NCI-H2196 (cell line): ENCODE measurements at regions not wholly inside any gene's neighbourhood (a gene's known extent, or its start where the extent isn't known, plus 50 kb on each side); places are given as distances from the start of the nearest gene placed in this dataset.
"Not testable (repeated sequence)": the region's sequence is repeated elsewhere in the genome, so short reads cannot be mapped to it uniquely, and the experiment has no call there.

Source experiments
- DNase-seq: peaks from one replicate; lab custom pipeline; 2025; ENCODE audit not compliant: unreplicated experiment; lab: John Stamatoyannopoulos, UW

DNA sequence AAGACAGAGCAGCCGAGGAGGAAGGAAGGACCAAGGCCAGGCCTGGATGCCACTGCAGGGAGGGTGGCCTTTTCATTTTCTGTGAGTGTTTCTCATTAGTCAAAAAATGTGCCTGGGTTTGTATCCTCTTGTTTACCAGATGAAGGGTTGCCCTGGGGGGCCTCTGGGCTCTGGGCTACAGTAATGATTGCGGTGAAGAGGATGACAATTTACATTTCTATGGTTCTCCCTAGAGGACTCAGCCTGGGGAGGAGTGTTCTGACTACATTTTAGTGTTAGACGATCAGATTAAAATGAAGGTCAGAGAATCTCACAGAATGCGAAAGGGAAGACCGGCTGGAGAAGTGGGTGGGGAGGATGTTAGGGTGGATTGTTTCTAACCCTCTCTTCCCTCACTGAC, 108.0 kb upstream of the KMT2C start:
- DNase-seq = no peak

DNA sequence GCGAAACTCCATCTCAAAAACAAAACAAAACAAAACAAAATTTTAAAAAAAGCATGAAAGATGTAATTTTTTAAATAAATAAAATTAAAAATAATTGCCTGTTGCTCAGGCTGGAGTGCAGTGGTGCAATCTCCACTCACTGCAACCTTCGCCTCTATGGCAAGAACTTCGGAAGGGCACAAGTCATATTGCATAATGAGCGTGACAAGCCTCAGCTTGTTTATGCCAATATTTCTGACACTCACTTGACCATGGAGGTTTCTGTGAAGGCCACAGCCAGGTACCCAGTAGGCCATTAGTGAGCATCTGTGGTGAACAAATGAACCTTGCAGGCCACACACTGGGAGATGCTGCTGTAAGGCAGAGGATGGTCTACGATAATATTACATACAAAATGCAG, 106.1 kb upstream of the KMT2C start:
- DNase-seq = no peak

DNA sequence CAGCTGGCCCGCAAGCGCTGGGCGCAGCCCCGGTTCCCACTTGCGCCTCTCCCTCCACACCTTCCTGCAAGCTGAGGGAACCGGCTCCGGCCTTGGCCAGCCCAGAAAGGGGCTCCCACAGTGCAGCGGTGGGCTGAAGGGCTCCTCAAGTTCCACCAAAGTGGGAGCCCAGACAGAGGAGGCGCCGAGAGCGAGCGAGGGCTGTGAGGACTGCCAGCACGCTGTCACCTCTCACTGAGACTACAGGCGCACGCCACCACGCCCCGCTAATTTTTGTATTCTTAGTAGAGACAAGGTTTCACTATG, 103.3 kb upstream of the KMT2C start:
- DNase-seq = not testable (repeated sequence)

DNA sequence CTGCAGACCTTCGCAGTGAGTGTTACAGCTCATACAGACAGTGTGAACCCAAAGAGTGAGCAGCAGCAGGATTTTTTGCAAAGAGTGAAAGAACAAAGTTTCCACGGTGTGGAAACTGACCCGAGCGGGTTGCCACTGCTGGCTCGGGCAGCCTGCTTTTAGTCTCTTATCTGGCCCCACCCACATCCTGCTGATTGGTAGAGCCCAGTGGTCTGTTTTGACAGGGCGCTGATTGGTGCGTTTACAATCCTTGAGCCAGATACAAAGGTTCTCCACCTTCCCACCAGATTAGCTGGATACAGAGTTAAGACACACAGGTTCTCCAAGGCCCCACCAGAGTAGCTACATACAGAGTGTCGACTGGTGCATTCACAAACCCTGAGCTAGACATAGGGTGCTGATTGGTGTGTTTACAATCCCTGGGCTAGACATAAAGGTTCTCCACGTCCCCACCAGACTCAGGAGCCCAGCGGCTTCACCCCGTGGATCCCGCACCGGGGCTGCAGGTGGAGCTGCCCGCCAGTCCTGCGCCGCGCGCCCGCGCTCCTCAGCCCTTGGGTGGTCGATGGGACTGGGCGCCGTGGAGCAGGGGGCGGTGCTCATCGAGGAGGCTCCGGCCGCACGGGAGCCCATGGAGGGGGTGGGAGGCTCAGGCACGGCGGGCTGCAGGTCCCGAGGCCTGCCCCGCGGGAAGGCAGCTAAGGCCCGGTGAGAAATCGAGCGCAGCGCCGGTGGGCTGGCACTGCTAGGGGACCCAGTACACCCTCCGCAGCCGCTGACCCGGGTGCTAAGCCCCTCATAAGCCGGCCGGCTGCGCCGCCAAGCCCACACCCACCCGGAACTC, 102.8 kb upstream of the KMT2C start:
- DNase-seq = not testable (repeated sequence)

DNA sequence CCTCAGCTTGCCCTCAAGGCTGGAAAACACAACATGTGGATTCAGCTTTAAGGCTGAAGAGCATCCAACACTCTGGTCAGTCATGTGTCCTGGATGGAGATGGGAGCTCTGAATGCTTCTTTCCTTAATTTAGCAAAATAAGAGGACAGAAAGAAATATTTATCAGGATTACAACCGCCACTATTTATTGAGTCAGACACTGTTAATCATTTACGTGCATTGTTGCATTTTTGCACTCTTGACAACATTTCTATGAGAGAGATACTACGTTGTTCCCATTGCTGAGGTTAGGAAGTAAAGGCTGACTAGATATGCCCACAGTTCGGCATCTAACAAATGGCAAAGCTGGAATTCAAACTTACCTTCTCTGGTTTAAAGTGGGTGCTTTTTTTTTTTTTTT, 101.8 kb upstream of the KMT2C start:
- no peak for DNase-seq

DNA sequence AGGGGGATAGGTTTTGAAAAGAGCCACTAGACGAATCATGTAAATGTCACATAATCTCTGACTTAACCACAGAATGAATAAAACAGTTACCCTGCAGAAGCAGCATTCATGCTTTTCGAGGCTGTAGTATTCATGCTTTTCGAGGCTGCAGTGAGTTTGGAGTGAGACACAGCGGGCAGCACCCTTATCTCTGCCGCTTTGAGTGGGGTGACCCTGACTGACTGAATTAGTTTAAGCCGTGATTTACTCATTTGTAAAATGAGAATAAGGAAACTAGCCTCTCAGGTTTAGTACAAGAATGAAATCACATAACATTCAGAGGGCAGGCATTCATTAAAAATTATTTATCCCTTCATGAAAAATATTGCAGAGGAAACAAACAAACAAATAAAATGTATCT, 92.8 kb upstream of the KMT2C start:
- no peak for DNase-seq

DNA sequence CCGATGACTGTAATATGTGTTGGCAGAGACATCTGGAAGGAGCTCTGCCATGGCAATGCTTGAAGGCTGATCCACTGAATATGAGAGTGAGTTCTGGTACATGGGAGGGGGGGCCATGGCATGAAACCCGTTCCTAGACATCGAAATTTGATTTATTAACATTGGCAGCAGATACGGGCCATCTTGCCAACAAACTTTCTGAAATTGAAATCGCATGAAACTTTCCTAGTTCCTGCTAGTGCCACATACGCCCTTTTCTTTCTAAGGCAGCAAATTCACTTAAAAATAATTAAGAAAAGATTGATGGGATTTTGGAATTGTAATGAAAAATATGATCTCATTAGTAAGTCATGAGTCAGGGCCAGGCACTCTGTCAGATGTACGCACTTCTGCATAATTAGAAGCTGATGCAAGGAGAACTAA, 91.8 kb upstream of the KMT2C start:
- no peak for DNase-seq

DNA sequence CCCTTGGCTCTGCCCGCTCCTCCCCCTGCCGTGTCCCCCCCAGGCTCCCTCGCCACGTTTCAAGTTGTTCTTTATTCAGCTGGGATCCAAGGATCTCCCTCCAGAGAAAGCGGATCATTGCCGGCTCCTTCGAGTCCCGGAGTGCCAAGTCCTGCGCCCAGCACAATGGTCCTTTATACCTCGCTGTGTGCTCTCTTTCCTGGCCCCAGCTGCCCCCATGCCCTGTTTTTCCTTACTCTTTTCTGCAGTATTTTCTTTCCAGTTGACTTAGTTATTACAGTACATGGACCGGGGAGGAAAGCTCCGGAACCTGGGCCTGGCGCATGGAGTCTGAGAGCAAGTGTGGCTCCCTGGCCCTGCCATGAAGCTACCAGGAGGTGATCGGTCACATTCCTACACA, 88.1 kb upstream of the KMT2C start:
- no peak for DNase-seq

DNA sequence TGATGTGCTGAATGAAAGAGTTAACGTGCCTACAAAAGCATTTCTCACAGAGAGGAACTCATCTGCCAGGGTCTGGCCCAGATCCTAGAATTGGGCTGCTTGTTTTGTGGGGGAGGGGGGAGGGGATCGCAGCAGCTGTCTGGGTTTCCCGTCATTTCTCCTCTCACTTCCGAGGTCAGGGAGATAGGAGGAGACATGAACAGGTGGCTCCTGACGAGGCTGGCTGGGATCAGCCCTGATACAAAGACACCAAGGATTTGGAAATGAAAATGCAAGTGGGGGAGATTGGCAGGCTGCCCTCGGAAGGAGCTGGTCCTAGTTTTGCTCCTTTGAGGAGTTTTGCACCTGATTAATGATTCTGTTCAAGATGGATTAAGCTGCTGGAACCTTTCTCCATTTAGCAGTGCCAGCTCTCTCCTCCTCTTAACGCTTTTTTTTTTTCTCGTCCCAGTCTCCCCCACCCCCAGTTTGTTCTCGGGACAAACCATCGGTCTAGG, 86.8 kb upstream of the KMT2C start:
- DNase-seq = peak; percentile 75

DNA sequence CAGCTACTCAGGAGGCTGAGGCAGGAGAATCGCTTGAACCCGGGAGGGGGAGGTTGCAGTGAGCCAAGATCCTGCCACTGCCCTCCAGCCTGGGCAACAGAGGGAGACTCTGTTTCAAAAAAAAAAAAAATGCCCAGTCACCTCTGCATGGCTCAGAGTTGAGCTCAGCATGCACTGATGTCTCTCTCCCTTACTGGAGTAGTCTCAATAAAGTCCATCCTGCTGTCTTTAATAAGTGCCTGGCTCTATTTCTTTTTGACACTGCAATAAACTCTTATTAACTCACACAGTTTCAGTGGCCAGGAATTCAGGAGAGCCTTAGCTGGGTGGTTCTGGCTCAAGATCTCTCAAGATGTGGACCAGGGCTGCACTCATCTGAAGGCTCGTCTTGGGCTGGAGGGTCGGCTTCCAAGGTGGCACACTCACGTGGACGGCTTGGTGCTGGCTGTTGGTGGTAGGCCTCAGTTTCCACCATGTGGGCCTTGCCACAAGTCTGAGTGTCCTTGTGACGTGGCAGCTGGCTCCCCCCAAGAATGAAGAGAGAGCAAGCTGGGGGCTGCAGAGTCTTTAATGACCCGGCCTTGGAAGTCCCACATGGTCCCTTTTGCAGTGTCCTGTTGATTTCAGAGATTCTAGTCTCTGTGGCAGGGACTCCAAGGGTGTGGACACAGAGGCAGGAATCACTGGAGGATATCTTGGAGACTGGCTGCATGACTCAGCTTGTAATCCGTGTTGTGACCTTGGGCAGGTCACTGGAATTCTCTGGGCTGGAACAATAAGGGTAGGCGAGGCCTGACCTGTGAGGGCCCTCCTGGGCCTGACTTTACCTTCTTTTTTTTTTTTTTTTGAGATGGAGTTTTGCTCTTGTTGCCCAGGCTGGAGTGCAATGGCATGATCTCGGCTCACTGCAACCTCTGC, 85.9 kb upstream of the KMT2C start:
- DNase-seq = no peak

DNA sequence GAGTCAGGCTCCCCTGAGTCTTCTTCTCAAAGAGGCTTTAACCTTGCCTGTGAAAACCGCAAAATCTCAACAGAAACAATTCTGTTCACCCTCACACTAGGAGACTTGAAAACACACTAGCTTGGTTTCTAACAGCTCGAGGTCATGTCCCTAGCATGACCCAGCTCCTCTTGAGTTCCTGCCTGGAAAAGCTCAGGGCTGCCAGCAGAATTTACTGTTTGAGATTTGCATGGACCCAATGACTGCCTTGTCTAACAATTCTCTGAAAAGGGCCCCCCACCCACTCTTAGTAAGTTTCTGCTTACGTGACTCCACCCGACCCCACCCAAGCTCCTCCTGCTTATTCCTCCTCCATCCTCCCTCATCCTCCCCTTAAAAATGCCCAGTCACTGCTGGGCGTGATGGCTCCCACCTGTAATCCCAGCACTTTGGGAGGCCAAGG, 85.1 kb upstream of the KMT2C start:
- no peak for DNase-seq

DNA sequence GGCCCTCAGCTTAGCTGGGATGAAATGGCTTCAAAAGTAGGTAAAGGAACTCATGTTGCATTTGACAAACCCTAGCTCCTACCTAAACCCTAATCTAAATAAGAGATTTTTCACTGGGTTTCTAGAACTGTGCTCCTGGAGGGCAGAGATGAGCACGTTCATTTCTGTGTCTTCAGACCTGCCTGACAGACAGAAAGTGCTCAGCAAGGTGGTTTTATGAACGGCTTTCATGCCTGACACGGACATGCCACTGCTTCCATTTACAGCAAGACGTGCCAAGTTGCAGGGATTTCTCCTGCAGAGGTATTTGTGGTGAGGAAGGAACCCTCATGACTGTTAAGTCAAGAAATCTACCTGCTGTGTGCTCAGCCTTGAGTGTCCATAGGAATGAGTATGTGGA, 83.5 kb upstream of the KMT2C start:
- no peak for DNase-seq

DNA sequence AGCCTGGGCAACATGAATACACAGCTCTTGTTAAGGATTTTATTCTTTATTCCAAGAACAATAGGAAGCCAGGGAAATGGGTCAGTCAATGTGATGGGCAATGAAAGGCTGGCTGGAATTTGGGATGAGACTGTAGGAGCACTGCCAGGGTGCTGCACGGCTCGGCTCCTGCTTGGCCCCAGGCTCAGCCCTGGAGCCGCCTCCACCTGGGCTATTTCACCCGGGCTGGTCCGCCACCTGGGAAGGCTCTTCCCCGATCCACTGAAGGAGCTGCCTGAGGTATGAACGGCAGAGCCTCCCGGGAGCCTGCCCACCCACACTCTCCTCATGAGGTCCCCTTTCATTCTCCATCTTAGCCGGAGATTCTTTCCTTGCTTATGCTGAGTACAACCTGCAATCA, 80.4 kb upstream of the KMT2C start:
- no peak for DNase-seq

DNA sequence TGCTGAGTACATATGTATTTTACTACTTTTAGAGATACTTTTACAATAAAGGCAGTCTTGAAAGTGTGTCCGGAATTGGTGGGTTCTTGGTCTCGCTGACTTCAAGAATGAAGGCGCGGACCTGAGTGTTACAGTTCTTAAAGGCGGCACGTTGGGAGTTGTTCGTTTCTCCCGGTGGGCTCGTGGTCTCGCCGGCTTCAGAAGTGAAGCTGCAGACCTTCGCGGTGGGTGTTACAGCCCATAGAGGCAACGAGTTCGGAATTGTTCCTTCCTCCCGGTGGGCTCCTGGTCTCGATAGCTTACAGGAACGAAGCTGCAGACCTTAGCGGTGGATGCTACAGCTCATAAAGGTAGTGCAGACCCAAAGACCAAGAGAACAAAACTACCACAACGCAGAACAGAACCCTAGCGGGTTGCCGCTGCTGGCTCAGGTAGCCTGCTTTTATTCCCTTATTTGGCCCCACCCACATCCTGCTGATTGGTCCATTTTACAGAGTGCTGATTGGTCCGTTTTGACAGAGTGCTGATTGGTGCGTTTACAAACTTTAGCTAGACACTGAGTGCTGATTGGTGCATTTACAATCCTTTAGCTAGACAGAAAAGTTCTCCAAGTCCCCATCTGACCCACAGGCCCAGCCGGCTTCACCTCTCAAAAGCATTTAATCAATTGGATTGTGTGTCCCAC, 79.6 kb upstream of the KMT2C start:
- DNase-seq = not testable (repeated sequence)

DNA sequence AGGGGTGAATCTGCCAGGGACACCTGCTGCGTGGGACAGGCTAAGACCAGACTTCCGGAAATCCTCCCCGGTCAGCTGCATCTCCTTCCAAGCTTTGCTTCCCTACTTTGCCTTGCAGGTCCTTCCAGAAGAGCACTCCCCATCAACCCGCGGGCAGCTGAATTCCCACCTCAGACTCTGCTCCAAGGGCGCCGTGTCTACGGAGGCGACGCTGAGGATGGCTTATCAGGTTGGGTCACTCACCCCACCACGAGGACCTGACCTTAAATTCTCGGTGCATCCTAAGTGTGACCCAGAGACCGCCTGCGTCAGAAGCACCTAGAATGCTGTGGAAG, 78.9 kb upstream of the KMT2C start:
- no peak for DNase-seq

DNA sequence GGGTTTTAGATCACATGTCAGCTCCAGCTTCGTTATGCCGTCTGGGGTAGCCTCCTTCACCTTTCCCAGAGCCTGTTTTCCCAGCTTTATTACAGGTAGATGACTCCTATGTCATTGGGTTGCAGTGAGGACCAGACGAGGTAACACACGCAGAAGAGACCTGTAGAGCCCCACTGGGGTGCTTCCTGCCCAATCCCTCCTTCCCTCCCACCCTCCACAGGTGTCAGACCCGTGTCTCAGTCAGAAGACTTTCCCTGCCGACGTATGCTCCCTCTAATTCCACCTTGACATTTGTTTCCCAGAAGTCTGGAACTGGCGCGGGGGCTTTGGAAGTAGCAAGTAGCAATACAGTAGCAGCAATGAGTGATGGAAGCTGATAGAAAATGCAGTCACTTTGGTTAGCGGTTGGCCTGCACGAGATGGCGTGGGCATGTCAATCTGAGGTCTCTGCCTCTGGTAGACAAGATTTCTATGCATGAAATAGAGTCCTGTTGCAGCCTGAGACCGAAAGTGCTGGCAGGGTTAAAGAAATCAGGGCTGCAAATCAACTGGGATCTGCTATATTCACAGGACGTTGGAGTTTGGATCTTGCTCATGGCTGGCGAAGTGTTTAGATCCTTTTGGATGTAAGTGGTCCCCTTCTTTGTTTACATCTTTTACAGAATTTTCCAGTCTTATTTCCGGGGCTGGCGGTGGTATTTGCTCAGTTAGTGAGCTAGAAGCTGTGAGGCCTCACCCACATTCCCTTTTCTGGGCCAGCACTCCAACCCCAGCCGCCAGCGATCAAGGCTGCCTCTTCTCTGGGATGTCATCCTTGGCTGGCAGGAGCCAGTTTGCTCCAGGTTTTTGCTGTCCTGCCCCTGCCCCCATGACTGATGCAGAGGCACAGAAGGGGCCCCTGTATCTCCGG, 78.3 kb upstream of the KMT2C start:
- no peak for DNase-seq

DNA sequence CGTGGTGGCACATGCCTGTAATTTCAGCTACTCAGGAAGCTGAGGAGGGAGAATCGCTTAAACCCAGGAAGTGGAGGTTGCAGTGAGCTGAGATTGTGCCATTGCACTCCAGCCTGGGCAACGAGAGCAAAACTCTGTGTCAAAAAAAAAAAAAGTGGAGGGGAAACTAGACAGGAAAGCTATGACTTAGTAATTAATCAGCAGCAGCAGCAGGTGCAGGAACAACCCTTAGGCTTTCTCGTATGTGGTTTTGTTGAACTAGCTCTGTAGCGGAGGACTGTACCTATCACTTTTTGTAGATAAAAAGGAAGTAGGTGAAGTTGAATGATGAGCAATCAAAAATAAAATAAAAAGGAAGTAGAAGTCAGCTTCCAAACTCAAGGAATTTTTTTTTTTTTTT, 76.9 kb upstream of the KMT2C start:
- no peak for DNase-seq

DNA sequence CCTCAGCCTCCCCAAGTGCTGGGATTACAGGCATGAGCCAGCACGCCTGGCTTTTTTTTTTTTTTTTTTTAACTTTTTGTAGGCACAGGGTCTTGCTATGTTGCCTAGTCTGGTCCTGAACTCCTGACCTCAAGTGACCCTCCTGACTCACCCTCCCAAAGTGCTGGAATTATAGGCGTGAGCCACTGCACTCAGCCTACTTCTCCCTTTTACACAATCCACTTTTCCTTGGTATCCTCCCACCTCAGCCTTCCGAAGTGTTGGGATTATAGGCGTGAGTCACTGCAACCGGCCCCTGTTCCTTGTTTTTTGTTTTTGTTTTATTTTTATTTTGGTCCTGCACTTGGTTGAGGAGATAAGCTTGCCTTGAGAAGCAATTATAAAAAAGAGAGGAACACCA, 75.9 kb upstream of the KMT2C start:
- no peak for DNase-seq

DNA sequence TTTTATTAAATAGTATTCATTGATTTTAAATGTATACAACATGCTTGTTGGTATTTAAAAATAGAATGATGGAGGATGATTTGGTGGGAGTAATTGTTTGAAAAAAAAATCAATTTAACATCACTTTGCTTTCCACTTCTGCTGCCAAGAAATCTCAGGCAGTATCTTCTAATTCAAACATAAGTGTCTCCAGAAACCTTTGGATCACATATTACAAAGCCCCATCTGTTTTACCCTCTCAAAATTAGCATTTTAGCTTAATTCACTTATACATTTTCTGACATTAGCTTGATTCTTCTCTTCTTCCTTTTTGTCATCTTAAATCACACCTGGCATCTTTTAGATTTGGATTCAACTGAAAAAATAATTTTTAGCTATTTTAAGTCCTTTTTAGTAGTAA, 72.9 kb upstream of the KMT2C start:
- DNase-seq = no peak

DNA sequence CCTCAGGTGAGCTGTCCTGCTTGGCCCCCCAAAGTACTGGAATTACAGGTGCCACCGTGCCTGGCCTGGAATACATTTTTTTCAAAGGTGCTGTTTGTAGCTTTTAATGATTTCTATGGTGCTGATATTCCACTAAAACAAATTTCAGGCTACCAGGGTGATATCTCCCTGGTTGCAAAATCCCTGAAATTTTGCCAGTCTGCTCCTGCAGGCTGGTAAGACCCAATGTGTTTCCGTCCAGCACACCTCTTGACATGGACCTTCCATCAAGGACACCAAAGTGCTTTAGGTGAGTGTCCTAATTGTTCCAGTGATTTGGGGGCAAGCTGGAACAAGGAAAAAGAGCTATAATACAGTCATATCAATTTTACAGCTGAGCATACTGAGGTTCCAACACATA, 69.8 kb upstream of the KMT2C start:
- no peak for DNase-seq

DNA sequence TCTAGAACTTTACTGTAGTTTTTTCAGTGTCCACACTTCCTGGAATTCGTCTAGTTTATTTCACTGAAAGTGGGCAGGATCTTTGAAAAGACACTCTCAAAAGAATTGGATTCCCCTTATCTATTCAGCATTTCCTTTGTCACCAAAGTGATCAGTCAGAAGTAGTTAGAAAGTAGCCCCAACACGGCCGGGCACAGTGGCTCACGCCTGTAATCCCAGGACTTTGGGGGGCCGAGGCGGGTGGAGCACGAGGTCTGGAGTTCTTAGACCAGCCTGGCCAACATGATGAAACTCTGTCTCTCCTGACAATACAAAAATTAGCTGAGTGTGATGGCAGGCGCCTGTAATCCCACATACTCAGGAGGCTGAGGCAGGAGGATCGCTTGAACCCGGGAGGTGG, 69.0 kb upstream of the KMT2C start:
- DNase-seq = no peak
